Psoas muscle (tissue), 7 donors: ENCODE measurements at regions not wholly inside any gene's neighbourhood (a gene's known extent, or its start where the extent isn't known, plus 50 kb on each side); places are given as distances from the start of the nearest gene placed in this dataset.

Source experiments
- ATAC-seq, 4 donors: fragments of 200-7000 bp; cut with Tn5 transposase; one replicate each; pipeline ENCODE4 v1.9.1; 2020; ENCODE audit warnings: moderate library complexity in 3 of 4, mild to moderate bottlenecking in 2 of 4
- DNase-seq, 2 donors: peaks; one replicate each; pipeline ENCODE4 v3.0.0-alpha.2; 2020
- H3K27ac ChIP-seq: fragments of 200-600 bp; one replicate; pipeline ENCODE4 v1.8.0; 2022
- H3K27me3 ChIP-seq, 3 donors: fragments of 200-600 bp in 1 of 3; one replicate each; pipeline versions ENCODE4 v1.6.1 to v1.8.0; 2013 to 2022; ENCODE audit warnings: low read length in 2 of 3, mild to moderate bottlenecking in 2 of 3, moderate library complexity in 1 of 3; ENCODE audit not compliant: insufficient read depth in 3 of 3
- H3K36me3 ChIP-seq, 2 donors: fragments of 200-600 bp in 1 of 2; one replicate each; pipeline versions ENCODE4 v1.6.1 to v1.8.0; 2013 to 2022; ENCODE audit warnings: low read depth in 1 of 2, mild to moderate bottlenecking in 1 of 2, moderate library complexity in 1 of 2; ENCODE audit not compliant: insufficient read depth in 1 of 2
- H3K4me1 ChIP-seq: fragments of 200-600 bp; one replicate; pipeline ENCODE4 v1.8.0; 2022
- H3K4me3 ChIP-seq: fragments of 200-600 bp; one replicate; pipeline ENCODE4 v1.8.0; 2022; ENCODE audit warnings: mild to moderate bottlenecking
- H3K9me3 ChIP-seq: fragments of 200-600 bp; one replicate; pipeline ENCODE4 v1.8.0; 2022
- CTCF ChIP-seq: fragments of 200-600 bp; IDR thresholded peaks from one replicate; pipeline ENCODE4 v1.8.0; 2022; ENCODE audit warnings: antibody characterized with exemption
- WGBS, 3 donors: extraction: QIAGEN DNeasy Blood & Tissue Kit; methylation state at CpG; one replicate each; pipeline versions ENCODE4 v1.1.6 to v1.1.7; 2013; 5-methylcytosine and 5-hydroxymethylcytosine counted together
- intact Hi-C, 2 donors: fragments of 100-400 bp; cut with DNase I; formaldehyde crosslinking; loops; one replicate each; pipeline versions ENCODE4 v1.11.0 to v1.14.2; 2022
- donor health status: healthy with polysubstance abuse.
- donor health status: DM: no; HTN: no; CAD: no; lungs with moderate emphysema.
- donor health status: Bipolar disorder and iron deficiency.
- donor health status: healthy.
- donor health status: DM: yes; HTN: yes; CAD: no.
- donor health status: DM: no; HTN: no; CAD: no.
- donor health status: DM: yes; HTN: yes; CAD: no.

- Histone ChIP-seq H3K4me3 (no peak overlapping the region), H3K27me3 (peaks cover 0 to under 1% (median 0%) of the 10 kb centered on the region in 3 donors), H3K4me1 (peaks cover 4% of the 10 kb centered on the region), H3K36me3 (no peaks in the 10 kb centered on the region), H3K27ac (no peak overlapping the region), H3K9me3 (no peaks in the 10 kb centered on the region)
- intact Hi-C loops: no loop called here
- ATAC-seq: no peak
- no peak for DNase-seq
- 97 to 100% (median 98%) methylated on average over 1 of the region's 1 CpG for WGBS, 3 donors
- TF ChIP-seq CTCF: no peak
These were observed 592.4 kb downstream of the EPM2A start for GRCh38 chr6:145142958-145143357.

GRCh38 chr6:145143379-145143778 is 591.9 kb downstream of the EPM2A start:
- H3K4me1 ChIP-seq: peaks cover 9% of the 10 kb centered on the region
- intact Hi-C loops: no loop called here

GRCh38 chr6:145147559-145147958 is 587.8 kb downstream of the EPM2A start:
- TF ChIP-seq CTCF: no peak
- Histone ChIP-seq H3K9me3 (no peaks in the 10 kb centered on the region), H3K27ac (peak overlapping the region; percentile 7), H3K36me3 (no peaks in the 10 kb centered on the region), H3K4me1 (peaks cover 16% of the 10 kb centered on the region), H3K4me3 (no peak overlapping the region), H3K27me3 (no peaks in the 10 kb centered on the region)
- ATAC-seq (peak; percentile 22 to 75 (median 62)), DNase-seq (no peak)
- intact Hi-C loops: no loop called here

More at GRCh38 chr6:145143379-145143778, 591.9 kb downstream of the EPM2A start:
- TF ChIP-seq CTCF: no peak
- no peaks in the 10 kb centered on the region for H3K27me3 ChIP-seq
- DNase-seq (no peak), ATAC-seq (no peak)
- no peaks in the 10 kb centered on the region for H3K9me3 ChIP-seq
- H3K36me3 ChIP-seq: no peaks in the 10 kb centered on the region
- no peak overlapping the region for H3K27ac ChIP-seq
- no peak overlapping the region for H3K4me3 ChIP-seq
- WGBS, 3 donors: 88 to 93% (median 91%) methylated on average over 3 of the region's 3 CpGs

GRCh38 chr6:145147981-145148749 is 587.2 kb downstream of the EPM2A start:
- H3K9me3 ChIP-seq: no peaks in the 10 kb centered on the region
- DNase-seq (peak in 1 of 2 donors; percentile 20), ATAC-seq (peak; percentile 94 to 99 (median 98))
- no peak for TF ChIP-seq CTCF
- intact Hi-C loops: no loop called here
- no peaks in the 10 kb centered on the region for H3K27me3 ChIP-seq
- no peak overlapping the region for H3K4me3 ChIP-seq
- peaks cover 16% of the 10 kb centered on the region for H3K4me1 ChIP-seq
- H3K36me3 ChIP-seq: no peaks in the 10 kb centered on the region
- WGBS, 3 donors: 48 to 57% (median 50%) methylated on average over 3 of the region's 3 CpGs
- peak overlapping the region; percentile 54 for H3K27ac ChIP-seq

GRCh38 chr6:145148776-145149175 is 586.5 kb downstream of the EPM2A start:
- intact Hi-C loops: no loop called here
- DNase-seq (no peak), ATAC-seq (no peak)
- Histone ChIP-seq H3K9me3 (no peaks in the 10 kb centered on the region), H3K4me3 (no peak overlapping the region), H3K4me1 (peaks cover 16% of the 10 kb centered on the region), H3K27ac (peak overlapping the region; percentile 54), H3K36me3 (no peaks in the 10 kb centered on the region), H3K27me3 (no peaks in the 10 kb centered on the region)
- WGBS, 3 donors: 67 to 79% (median 75%) methylated on average over 2 of the region's 2 CpGs
- TF ChIP-seq CTCF: no peak
